ENCODE measurements at regions not wholly inside any gene's neighbourhood (a gene's known extent, or its start where the extent isn't known, plus 50 kb on each side); places are given as distances from the start of the nearest gene placed in this dataset.
A peak's percentile ranks its signal among the peaks of the same experiment; 100 is the strongest.
"Not testable (repeated sequence)": the region's sequence is repeated elsewhere in the genome, so short reads cannot be mapped to it uniquely, and the experiment has no call there.

GRCh38 chr5:91503321-91503720 lies 120.2 kb upstream of the ARRDC3 start:
- DNase-seq: no peak

GRCh38 chr5:91500758-91501157 lies 117.6 kb upstream of the ARRDC3 start:
- DNase-seq: no peak

DNA sequence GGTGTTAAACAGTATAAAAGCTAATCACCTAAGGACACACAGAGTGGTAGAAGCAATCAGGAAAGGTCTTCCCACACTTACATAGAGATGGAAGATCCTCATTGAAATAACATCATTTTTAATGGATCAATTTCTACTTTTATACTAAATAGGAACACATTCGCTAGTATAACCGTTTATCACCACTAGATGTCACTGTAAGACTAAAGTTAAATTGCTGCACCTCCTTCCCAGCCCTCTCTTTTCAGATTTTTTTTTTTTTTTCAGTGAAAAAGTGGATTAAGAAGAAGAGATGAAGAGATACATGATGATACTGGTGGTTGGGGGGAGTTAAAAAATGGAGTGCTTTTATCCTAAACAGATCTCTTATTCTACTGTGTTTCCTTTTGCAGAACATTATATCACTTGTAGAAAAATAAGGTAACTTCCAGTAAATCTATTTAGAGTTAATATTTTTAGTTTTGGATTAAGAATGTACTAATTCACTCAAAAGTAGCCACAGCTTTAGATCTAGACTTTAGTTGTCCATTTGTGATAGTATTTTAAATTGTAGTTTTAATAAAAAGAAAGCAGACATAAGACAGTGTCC lies 116.9 kb upstream of the ARRDC3 start:
- DNase-seq: peak; percentile 64 to 83 (median 77)

DNA sequence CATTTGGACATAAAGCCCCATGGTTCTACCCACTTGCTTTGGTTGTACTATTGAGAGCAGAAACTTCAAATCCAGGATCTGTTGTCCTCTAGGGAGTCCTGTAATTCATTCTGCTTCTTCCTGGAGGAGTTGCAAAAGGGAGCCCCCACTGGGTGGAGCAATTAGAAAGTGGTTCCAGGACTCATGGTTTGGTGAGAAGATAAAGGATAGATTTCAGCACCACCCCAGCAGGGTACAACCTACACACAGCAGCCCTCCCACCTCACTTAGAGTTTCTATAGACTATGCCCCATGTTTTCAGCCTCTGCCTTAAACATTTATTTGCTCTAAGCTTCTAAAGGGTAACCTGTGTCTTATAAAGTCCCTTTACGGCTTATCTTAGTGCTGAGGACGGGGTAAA lies 112.6 kb upstream of the ARRDC3 start:
- DNase-seq: no peak

- no peak for DNase-seq
These were observed 111.4 kb upstream of the ARRDC3 start for GRCh38 chr5:91494447-91494996.

GRCh38 chr5:91493086-91493485 lies 110.0 kb upstream of the ARRDC3 start:
- DNase-seq: peak; percentile 61 to 88 (median 70)

GRCh38 chr5:91491229-91491628 lies 108.1 kb upstream of the ARRDC3 start:
- DNase-seq: no peak

DNA sequence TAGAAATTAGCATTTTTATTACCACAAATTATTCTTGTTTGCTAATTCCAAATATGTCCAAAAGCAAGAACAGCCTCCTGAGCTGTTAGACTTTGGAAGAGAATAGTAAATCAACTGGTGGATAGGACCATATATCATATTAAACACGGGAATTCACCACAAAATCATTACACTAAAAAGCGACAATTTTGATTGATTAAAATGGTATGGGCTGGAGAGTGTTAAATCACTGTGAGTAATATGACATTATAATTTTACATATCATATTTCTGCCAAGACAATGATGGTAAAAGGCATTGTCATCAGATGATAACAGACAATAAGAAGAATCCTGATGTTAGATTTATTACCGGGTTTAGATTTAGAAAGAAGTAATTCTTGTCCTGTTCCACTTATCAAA lies 107.2 kb upstream of the ARRDC3 start:
- no peak for DNase-seq

GRCh38 chr5:91487420-91487819 lies 104.3 kb upstream of the ARRDC3 start:
- DNase-seq: no peak

- DNase-seq: peak; percentile 70 to 89 (median 83)
These were observed 103.5 kb upstream of the ARRDC3 start for GRCh38 chr5:91486638-91487037.

- no peak for DNase-seq
These were observed 101.5 kb upstream of the ARRDC3 start for GRCh38 chr5:91484662-91485061.

DNA sequence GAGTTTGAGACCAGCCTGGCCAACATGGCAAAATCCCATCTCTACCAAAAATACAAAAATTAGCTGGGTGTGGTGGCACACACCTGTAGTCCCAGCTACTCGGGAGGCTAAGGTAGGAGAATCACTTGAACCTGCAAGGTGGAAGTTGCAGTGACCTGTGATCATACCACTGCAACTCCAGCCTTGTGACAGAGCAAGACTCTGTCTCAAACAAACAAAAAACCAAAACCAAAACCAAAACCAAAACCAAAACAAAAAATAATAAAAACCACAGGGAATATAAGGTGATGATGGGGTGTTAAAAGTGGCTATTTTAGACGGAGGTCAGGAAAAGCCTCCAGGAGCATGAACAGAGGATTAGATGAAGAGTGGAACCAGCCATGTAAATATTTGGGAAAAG lies 96.3 kb upstream of the ARRDC3 start:
- DNase-seq: not testable (repeated sequence)

DNA sequence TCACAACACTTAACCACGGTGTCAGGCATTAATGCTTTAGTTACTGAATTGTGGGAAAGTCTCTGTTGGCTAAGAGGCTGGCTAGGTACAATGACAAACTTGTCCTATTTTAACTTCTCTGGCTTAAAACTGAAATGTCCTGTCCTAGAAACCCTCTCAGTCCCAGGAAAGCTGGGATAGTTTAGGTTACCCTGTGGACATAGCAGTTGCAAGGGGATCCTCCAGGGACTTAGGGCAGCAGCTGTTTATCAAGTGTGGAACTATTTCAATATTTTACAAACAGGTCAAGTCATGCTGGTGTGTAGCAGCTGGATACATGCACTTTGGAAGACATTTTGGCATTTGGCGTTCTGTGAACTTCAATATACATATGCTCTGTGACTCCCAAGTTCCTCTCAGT lies 95.0 kb upstream of the ARRDC3 start:
- DNase-seq: no peak

- DNase-seq: no peak
These were observed 94.3 kb upstream of the ARRDC3 start for GRCh38 chr5:91477408-91477807.

- no peak for DNase-seq
These were observed 91.1 kb upstream of the ARRDC3 start for GRCh38 chr5:91474201-91474600.

DNA sequence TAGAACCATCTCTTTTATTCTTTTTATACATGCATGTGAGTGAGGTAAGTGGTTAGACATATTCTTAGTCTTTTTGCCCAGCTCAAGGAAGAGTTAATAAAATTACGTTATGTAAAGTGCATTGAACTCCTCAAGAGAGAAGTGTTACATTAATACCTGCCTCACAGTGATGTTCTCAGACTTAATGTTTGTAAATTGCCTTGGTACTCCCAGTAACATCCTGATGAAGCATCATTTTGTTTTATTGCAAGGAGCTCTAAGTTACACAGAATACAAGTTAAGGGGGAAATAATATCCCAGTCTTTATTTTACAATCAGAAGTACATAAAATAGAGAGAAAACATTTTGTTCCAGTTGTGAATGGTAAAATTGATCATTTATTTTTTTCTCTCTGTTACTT lies 89.5 kb upstream of the ARRDC3 start:
- no peak for DNase-seq

DNA sequence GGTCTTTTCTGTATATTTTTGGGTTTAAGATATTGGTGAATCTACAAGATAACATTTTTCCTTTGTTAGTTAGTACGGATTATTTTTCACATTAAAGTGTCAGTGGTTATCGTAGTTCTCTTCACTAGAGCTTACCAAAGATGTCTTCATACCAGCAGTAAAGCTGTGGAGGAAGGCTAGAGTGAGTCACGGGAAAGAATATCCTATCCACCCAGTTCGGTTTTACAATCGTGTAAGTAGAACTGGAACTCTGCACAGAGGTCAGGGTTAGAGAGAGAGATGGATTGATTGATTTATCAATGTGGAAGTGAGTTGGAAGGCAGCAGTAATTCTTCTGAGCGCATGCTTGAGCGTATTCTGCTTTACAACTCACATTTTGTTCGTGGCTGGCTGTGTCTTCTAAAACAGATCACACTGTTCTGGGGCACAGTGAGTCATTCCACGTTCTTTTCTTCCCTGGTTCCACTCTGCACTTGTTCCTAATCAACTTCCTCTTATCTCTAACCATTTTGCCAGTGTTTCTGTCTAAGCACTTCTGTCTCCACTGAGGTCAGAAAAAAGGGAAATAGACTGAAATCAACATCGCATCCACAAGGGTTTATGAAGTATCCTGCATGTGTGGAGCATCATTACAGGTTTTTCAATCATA lies 86.5 kb upstream of the ARRDC3 start:
- DNase-seq: peak; percentile 65 to 84 (median 79)

- peak; percentile 44 to 72 (median 67) for DNase-seq
These were observed 85.7 kb upstream of the ARRDC3 start for GRCh38 chr5:91468651-91469422.

DNA sequence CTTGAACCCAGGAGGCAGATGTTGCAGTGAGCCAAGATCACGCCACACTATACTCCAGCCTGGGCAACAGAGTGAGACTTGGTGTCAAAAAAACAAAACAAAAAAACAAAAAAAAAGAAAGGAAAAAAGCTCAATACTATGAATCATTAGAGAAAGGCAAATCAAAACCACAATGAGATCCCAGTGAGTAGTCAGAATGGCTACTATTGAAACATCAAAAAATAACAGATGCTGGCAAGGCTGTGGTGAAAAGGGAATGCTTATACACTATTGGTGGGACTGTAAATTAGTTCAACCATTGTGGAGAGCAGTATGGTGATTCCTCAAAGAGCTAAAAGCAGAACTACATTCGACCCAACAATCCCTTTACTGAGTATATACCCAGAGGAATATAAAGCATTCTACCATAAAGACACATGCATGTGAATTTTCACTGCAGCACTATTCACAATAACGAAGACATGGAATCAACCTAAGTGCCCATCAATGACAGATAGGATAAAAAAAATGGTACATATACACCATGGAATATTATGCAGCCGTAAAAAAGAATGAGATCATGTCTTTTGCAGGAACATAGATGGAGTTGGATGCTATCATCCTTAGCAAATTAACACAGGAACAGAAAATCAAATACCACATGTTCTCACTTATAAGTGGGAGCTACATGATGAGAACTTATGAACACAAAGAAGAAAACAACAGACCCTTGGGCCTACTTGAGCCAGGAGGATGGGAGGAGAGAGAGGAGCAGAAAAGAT lies 81.9 kb upstream of the ARRDC3 start:
- peak in 1 of 3 donors; percentile 43 for DNase-seq

DNA sequence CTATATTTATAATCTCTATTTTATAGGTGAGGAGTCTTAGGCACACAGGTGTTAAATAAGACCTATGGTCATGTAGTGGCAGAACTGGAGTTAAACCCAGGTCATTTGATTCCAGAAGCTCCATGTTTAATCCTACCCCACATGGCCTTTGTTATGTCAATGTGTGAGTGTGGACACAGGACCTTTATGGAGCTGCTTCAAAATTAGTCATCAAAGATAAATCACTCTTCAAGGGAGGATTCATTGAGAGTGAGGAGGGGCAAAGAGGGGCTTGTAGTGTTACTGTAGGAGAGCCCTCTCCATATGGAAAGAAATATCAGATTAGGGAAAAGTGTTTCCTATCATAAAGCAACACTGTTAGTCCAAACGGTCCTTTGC lies 74.6 kb upstream of the ARRDC3 start:
- no peak for DNase-seq

- DNase-seq: no peak
These were observed 74.0 kb upstream of the ARRDC3 start for GRCh38 chr5:91456928-91457680.

GRCh38 chr5:91449083-91449482 lies 66.0 kb upstream of the ARRDC3 start:
- DNase-seq: no peak

Measured in suppressor macrophage treated with lipopolysaccharide for 1 hour (primary cell).